HCT116 (cell line): ENCODE measurements at regions not wholly inside any gene's neighbourhood (a gene's known extent, or its start where the extent isn't known, plus 50 kb on each side); places are given as distances from the start of the nearest gene placed in this dataset.

ENCODE experiments used
- ATAC-seq: fragments of 200-7000 bp; cut with Tn5 transposase; 2 replicates; pipeline ENCODE4 v1.9.1; 2020; ENCODE audit warnings: mild to moderate bottlenecking, moderate library complexity
- BruUV-seq: library from RNA; stranded (reverse); fragments of 400-500 nt; replicated peaks from 2 replicates; lab custom pipeline; 2021; lab: Mats Ljungman, UMichigan
- CTCF ChIA-PET: fragments of 300-600 bp; sonication (Branson Sonifier 250); formaldehyde crosslinking; loops from one replicate; lab custom pipeline; 2021; ENCODE audit warnings: antibody characterized with exemption; lab: Charles Lee
- POLR2A ChIA-PET: fragments of 300-600, 350-600 bp; sonication (Branson Sonifier 250); formaldehyde crosslinking; loops from one replicate; lab custom pipeline; 2021; ENCODE audit warnings: antibody characterized with exemption; lab: Charles Lee
- RAD21 ChIA-PET, 2 experiments: fragments of 300-600 bp; sonication (Branson Sonifier 250); formaldehyde crosslinking; loops; one replicate each; lab custom pipeline; 2023; ENCODE audit warnings: low total read pairs in 2 of 2; ENCODE audit not compliant: uncharacterized antibody in 2 of 2, unreplicated experiment in 2 of 2, low non-redundant PET in 1 of 2; lab: Charles Lee
- DNase-seq: peaks from one replicate; pipeline ENCODE4 v3.0.0-alpha.2; 2010; ENCODE audit warnings: low read depth, low spot score
- H2AFZ ChIP-seq: fragments of 200-600 bp; shearing (Covaris generic), sonication (generic); 2 replicates; pipeline ENCODE4 v1.6.1; 2017; ENCODE audit warnings: low read depth, mixed run types, mixed read lengths, antibody characterized with exemption, low read length; ENCODE audit not compliant: poor library complexity, severe bottlenecking
- H3K27ac ChIP-seq: 2 replicates; pipeline ENCODE4 v1.5.1; 2012; ENCODE audit warnings: low read depth, low read length
- H3K27me3 ChIP-seq: fragments of 200-600 bp; sonication (generic); 2 replicates; pipeline ENCODE4 v1.6.1; 2016; ENCODE audit warnings: mixed run types, low read length, mixed read lengths; ENCODE audit not compliant: insufficient read depth
- H3K36me3 ChIP-seq, 2 experiments: fragments of 200-500 bp in 1 of 2; fragments of 200-600 bp in 1 of 2; sonication (Bioruptor generic) in 1 of 2; sonication (generic) in 1 of 2; 2 replicates each; pipeline versions ENCODE4 v1.5.1 to v1.6.1; 2014 to 2016; ENCODE audit warnings: low read length in 2 of 2, inconsistent platforms in 1 of 2, mixed read lengths in 1 of 2, mixed run types in 1 of 2; ENCODE audit not compliant: insufficient read depth in 2 of 2, control insufficient read depth in 1 of 2
- H3K4me1 ChIP-seq, 2 experiments: fragments of 200-600 bp in 1 of 2; sonication (generic) in 1 of 2; 2 replicates each; pipeline versions ENCODE4 v1.5.1 to v1.6.1; 2012 to 2017; ENCODE audit warnings: low read length in 2 of 2, inconsistent platforms in 1 of 2, mild to moderate bottlenecking in 1 of 2, mixed read lengths in 1 of 2, mixed run types in 1 of 2, moderate library complexity in 1 of 2; ENCODE audit not compliant: insufficient read depth in 2 of 2, control insufficient read depth in 1 of 2
- H3K4me2 ChIP-seq: fragments of 200-600 bp; sonication (generic); 2 replicates; pipeline ENCODE4 v1.6.1; 2017; ENCODE audit warnings: mixed run types, low read length, mixed read lengths
- H3K4me3 ChIP-seq, 2 experiments: fragments of 200-600 bp in 1 of 2; sonication (generic) in 1 of 2; replicated peaks in 1 of 2; 2 replicates each; pipeline ENCODE4 v1.5.1; 2011 to 2016; ENCODE audit warnings: low read length in 2 of 2, control low read depth in 1 of 2, low read depth in 1 of 2, mild to moderate bottlenecking in 1 of 2, mixed read lengths in 1 of 2, mixed run types in 1 of 2
- H3K79me2 ChIP-seq: fragments of 200-600 bp; sonication (generic); 2 replicates; pipeline ENCODE4 v1.6.1; 2017; ENCODE audit warnings: mild to moderate bottlenecking, mixed run types, low read length, moderate library complexity, mixed read lengths; ENCODE audit not compliant: insufficient read depth
- H3K9ac ChIP-seq: fragments of 200-600 bp; sonication (generic); 2 replicates; pipeline ENCODE4 v1.6.1; 2016; ENCODE audit warnings: low read length, mixed read lengths
- H3K9me2 ChIP-seq: fragments of 200-600 bp; sonication (generic), shearing (Covaris generic); 2 replicates; pipeline ENCODE4 v1.6.1; 2017; ENCODE audit warnings: mixed run types, mild to moderate bottlenecking, moderate library complexity; ENCODE audit not compliant: insufficient read depth
- H3K9me3 ChIP-seq, 2 experiments: fragments of 200-500 bp in 1 of 2; fragments of 200-600 bp in 1 of 2; sonication (Bioruptor generic) in 1 of 2; sonication (generic) in 1 of 2; 2 replicates each; pipeline ENCODE4 v1.6.1; 2014 to 2017; ENCODE audit warnings: low read length in 2 of 2, mixed read lengths in 2 of 2, inconsistent platforms in 1 of 2, low read depth in 1 of 2, mild to moderate bottlenecking in 1 of 2, mixed run types in 1 of 2, moderate library complexity in 1 of 2; ENCODE audit not compliant: control insufficient read depth in 1 of 2, insufficient read depth in 1 of 2
- H4K20me1 ChIP-seq: fragments of 200-600 bp; sonication (generic), shearing (Covaris generic); 2 replicates; pipeline ENCODE4 v1.6.1; 2017; ENCODE audit warnings: mixed run types, mild to moderate bottlenecking, moderate library complexity; ENCODE audit not compliant: insufficient read depth
- CBX3 ChIP-seq: IDR thresholded peaks from 2 replicates; pipeline ENCODE4 v1.6.1; 2012; ENCODE audit warnings: low read depth
- CEBPB ChIP-seq: IDR thresholded peaks from 2 replicates; pipeline ENCODE4 v1.6.1; 2012; ENCODE audit warnings: low read depth
- EGR1 ChIP-seq: IDR thresholded peaks from 2 replicates; pipeline ENCODE4 v1.6.1; 2012; ENCODE audit warnings: low read depth
- ELF1 ChIP-seq: IDR thresholded peaks from 2 replicates; pipeline ENCODE4 v1.6.1; 2012; ENCODE audit warnings: low read depth, borderline replicate concordance
- EZH2 ChIP-seq: fragments of 200-600 bp; sonication (generic); IDR thresholded peaks from 2 replicates; pipeline ENCODE4 v1.6.1; 2017; ENCODE audit warnings: antibody characterized with exemption, mixed run types
- EZH2phosphoT487 ChIP-seq: fragments of 200-600 bp; IDR thresholded peaks from 2 replicates; pipeline ENCODE4 v1.6.1; 2018; ENCODE audit warnings: antibody characterized with exemption, borderline replicate concordance
- FOSL1 ChIP-seq: IDR thresholded peaks from 2 replicates; pipeline ENCODE4 v1.6.1; 2012; ENCODE audit warnings: low read depth
- JUND ChIP-seq: IDR thresholded peaks from 2 replicates; pipeline ENCODE4 v1.6.1; 2012
- POLR2A ChIP-seq: IDR thresholded peaks from 2 replicates; pipeline ENCODE4 v1.7.0; 2011; ENCODE audit warnings: borderline replicate concordance; ENCODE audit not compliant: insufficient read depth, insufficient read length; ENCODE audit errors: extremely low read depth
- POLR2AphosphoS5 ChIP-seq: IDR thresholded peaks from 2 replicates; pipeline ENCODE4 v1.6.1; 2011; ENCODE audit warnings: mild to moderate bottlenecking, low read depth, low read length, moderate library complexity
- TCF7L2 ChIP-seq: IDR thresholded peaks from 2 replicates; pipeline ENCODE4 v1.7.0; 2011; ENCODE audit warnings: borderline replicate concordance, inconsistent platforms; ENCODE audit not compliant: insufficient read depth, insufficient read length; ENCODE audit errors: extremely low read depth
- ZFX ChIP-seq: fragments of 450-650 bp; IDR thresholded peaks from 2 replicates; pipeline ENCODE4 v1.6.1; 2017
- ZNF274 ChIP-seq: fragments of 200-500 bp; sonication (Bioruptor generic); IDR thresholded peaks from 2 replicates; pipeline ENCODE4 v1.6.1; 2014; ENCODE audit warnings: mild to moderate bottlenecking, low read depth, low read length, inconsistent platforms
- intact Hi-C: fragments of 100-400 bp; cut with micrococcal nuclease; formaldehyde crosslinking; loops from 2 replicates; pipeline ENCODE4 v1.10.0; 2022
- TF ChIP-seq, protein P1 (sequence below): IDR thresholded peaks from 2 replicates; pipeline ENCODE4 v1.6.1; 2011; ENCODE audit warnings: mild to moderate bottlenecking, low read length, moderate library complexity; ENCODE audit not compliant: insufficient replicate concordance; ENCODE audit errors: extremely low read depth
- TF ChIP-seq, protein P2 (sequence below): IDR thresholded peaks from 2 replicates; pipeline ENCODE4 v1.6.1; 2012; ENCODE audit warnings: low read depth

DNA sequence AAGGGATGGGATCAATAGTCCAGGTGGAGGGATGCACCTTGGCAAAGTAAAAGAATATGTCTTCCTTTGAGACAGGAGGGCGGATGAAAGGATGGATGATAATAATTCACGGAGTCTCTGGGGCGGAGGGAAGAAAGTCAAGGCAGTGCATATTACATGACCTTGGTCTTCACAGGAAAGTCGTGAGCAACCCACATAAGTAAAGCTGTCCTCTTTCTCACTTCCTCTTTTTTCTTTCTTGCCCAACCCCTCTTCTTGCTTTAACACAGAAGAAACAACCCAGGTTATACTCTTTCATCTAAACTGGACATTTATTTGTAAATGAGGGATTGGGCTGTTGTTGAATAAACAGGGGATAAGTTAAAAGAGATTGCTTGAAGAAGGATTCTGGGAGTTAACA, 168.7 kb upstream of the SKOR2 start:
- BruUV-seq: no TSS peak
- Histone ChIP-seq H3K79me2 (no peaks in the 10 kb centered on the region), H3K4me1 (no peaks in the 10 kb centered on the region), H3K4me2 (no peak overlapping the region), H3K9ac (no peak overlapping the region), H3K9me3 (no peaks in the 10 kb centered on the region), H2AFZ (no peak overlapping the region), H3K36me3 (no peaks in the 10 kb centered on the region)
- no peak for ATAC-seq
- ChIA-PET POLR2A (no interaction called here), RAD21 (no interaction called here)
- no peak for TF ChIP-seq ELF1
- no peak for TF ChIP-seq CEBPB
- no peak for TF ChIP-seq TCF7L2
- TF ChIP-seq, protein P1, sequence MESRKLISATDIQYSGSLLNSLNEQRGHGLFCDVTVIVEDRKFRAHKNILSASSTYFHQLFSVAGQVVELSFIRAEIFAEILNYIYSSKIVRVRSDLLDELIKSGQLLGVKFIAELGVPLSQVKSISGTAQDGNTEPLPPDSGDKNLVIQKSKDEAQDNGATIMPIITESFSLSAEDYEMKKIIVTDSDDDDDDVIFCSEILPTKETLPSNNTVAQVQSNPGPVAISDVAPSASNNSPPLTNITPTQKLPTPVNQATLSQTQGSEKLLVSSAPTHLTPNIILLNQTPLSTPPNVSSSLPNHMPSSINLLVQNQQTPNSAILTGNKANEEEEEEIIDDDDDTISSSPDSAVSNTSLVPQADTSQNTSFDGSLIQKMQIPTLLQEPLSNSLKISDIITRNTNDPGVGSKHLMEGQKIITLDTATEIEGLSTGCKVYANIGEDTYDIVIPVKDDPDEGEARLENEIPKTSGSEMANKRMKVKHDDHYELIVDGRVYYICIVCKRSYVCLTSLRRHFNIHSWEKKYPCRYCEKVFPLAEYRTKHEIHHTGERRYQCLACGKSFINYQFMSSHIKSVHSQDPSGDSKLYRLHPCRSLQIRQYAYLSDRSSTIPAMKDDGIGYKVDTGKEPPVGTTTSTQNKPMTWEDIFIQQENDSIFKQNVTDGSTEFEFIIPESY: no peak
- TF ChIP-seq ZNF274: no peak
- no peak for TF ChIP-seq POLR2A
- TF ChIP-seq CBX3: no peak
- TF ChIP-seq EZH2phosphoT487: no peak
- no peak for TF ChIP-seq EZH2
- no peak for TF ChIP-seq POLR2AphosphoS5
- no peak for TF ChIP-seq JUND
- TF ChIP-seq, protein P2, sequence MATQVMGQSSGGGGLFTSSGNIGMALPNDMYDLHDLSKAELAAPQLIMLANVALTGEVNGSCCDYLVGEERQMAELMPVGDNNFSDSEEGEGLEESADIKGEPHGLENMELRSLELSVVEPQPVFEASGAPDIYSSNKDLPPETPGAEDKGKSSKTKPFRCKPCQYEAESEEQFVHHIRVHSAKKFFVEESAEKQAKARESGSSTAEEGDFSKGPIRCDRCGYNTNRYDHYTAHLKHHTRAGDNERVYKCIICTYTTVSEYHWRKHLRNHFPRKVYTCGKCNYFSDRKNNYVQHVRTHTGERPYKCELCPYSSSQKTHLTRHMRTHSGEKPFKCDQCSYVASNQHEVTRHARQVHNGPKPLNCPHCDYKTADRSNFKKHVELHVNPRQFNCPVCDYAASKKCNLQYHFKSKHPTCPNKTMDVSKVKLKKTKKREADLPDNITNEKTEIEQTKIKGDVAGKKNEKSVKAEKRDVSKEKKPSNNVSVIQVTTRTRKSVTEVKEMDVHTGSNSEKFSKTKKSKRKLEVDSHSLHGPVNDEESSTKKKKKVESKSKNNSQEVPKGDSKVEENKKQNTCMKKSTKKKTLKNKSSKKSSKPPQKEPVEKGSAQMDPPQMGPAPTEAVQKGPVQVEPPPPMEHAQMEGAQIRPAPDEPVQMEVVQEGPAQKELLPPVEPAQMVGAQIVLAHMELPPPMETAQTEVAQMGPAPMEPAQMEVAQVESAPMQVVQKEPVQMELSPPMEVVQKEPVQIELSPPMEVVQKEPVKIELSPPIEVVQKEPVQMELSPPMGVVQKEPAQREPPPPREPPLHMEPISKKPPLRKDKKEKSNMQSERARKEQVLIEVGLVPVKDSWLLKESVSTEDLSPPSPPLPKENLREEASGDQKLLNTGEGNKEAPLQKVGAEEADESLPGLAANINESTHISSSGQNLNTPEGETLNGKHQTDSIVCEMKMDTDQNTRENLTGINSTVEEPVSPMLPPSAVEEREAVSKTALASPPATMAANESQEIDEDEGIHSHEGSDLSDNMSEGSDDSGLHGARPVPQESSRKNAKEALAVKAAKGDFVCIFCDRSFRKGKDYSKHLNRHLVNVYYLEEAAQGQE: no peak
- TF ChIP-seq EGR1: no peak
- TF ChIP-seq FOSL1: no peak
- TF ChIP-seq ZFX: no peak
- TF ChIP-seq, all 23 proteins: peak for 0
- Histone ChIP-seq H4K20me1 (no peaks in the 10 kb centered on the region), H3K4me3 (no peak overlapping the region), H3K27me3 (peaks cover 50% of the 10 kb centered on the region), H3K9me2 (no peaks in the 10 kb centered on the region), H3K27ac (no peak overlapping the region)
- intact Hi-C loops: no loop called here
- CTCF ChIA-PET: no interaction called here
- DNase-seq: no peak
